CD14-positive monocyte (primary cell): ENCODE measurements at regions not wholly inside any gene's neighbourhood (a gene's known extent, or its start where the extent isn't known, plus 50 kb on each side); places are given as distances from the start of the nearest gene placed in this dataset.
"Not testable (repeated sequence)": the region's sequence is repeated elsewhere in the genome, so short reads cannot be mapped to it uniquely, and the experiment has no call there.

Experiments used
- DNase-seq, 3 donors: peaks; one replicate each; pipeline ENCODE4 v3.0.0-alpha.2; 2011 to 2022
- H2AFZ ChIP-seq: 2 replicates; pipeline ENCODE4 v1.6.0; 2012; ENCODE audit warnings: mild to moderate bottlenecking, low read depth, low read length, inconsistent platforms; ENCODE audit not compliant: insufficient read depth, poor library complexity, severe bottlenecking
- H3K27ac ChIP-seq, 2 donors: 1 replicate in 1 of 2; 2 replicates in 1 of 2; pipeline ENCODE4 v1.5.1; 2012 to 2013; ENCODE audit warnings: low read length in 2 of 2, control low read depth in 1 of 2, inconsistent platforms in 1 of 2, low read depth in 1 of 2, mild to moderate bottlenecking in 1 of 2
- H3K27me3 ChIP-seq, 2 donors: one replicate each; pipeline versions ENCODE4 v1.6.0 to v1.6.1; 2011 to 2013; ENCODE audit warnings: low read length in 2 of 2; ENCODE audit not compliant: control insufficient read depth in 2 of 2, insufficient read depth in 2 of 2
- H3K36me3 ChIP-seq, 2 donors: replicated peaks in 1 of 2; 1 replicate in 1 of 2; 2 replicates in 1 of 2; pipeline versions ENCODE4 v1.5.1 to v1.6.1; 2012 to 2013; ENCODE audit warnings: low read length in 2 of 2, control low read depth in 1 of 2, inconsistent platforms in 1 of 2, mild to moderate bottlenecking in 1 of 2; ENCODE audit not compliant: insufficient read depth in 2 of 2, control insufficient read depth in 1 of 2
- H3K4me1 ChIP-seq, 2 donors: 1 replicate in 1 of 2; 2 replicates in 1 of 2; pipeline versions ENCODE4 v1.5.1 to v1.6.1; 2012 to 2013; ENCODE audit warnings: low read length in 2 of 2, control low read depth in 1 of 2, inconsistent platforms in 1 of 2, mild to moderate bottlenecking in 1 of 2, moderate library complexity in 1 of 2; ENCODE audit not compliant: insufficient read depth in 2 of 2, control insufficient read depth in 1 of 2
- H3K4me2 ChIP-seq: replicated peaks from 2 replicates; pipeline ENCODE3; 2012; ENCODE audit warnings: low read length, moderate library complexity, mild to moderate bottlenecking; ENCODE audit not compliant: poor library complexity, severe bottlenecking; ENCODE audit errors: extremely low read depth
- H3K4me3 ChIP-seq, 3 experiments: fragments of 200-600 bp in 1 of 3; sonication (generic) in 1 of 3; replicated peaks in 1 of 3; 1 replicate in 2 of 3; 2 replicates in 1 of 3; pipeline ENCODE4 v1.5.1; 2011 to 2013; ENCODE audit warnings: low read length in 3 of 3, mild to moderate bottlenecking in 3 of 3, control low read depth in 2 of 3, low read depth in 2 of 3, inconsistent platforms in 1 of 3, moderate library complexity in 1 of 3
- H3K79me2 ChIP-seq: 2 replicates; pipeline ENCODE4 v1.6.0; 2012; ENCODE audit warnings: mild to moderate bottlenecking, control low read depth, inconsistent platforms, low read length, moderate library complexity; ENCODE audit not compliant: insufficient read depth
- H3K9ac ChIP-seq: 2 replicates; pipeline ENCODE4 v1.6.0; 2017; ENCODE audit warnings: low read length, mild to moderate bottlenecking; ENCODE audit not compliant: insufficient read depth, poor library complexity, severe bottlenecking
- H3K9me3 ChIP-seq, 2 donors: replicated peaks in 1 of 2; 1 replicate in 1 of 2; 2 replicates in 1 of 2; pipeline versions ENCODE4 v1.5.1 to v1.6.1; 2012 to 2013; ENCODE audit warnings: low read length in 2 of 2, control low read depth in 1 of 2; ENCODE audit not compliant: control insufficient read depth in 1 of 2, insufficient read depth in 1 of 2
- H4K20me1 ChIP-seq: 2 replicates; pipeline ENCODE4 v1.6.0; 2012; ENCODE audit warnings: mild to moderate bottlenecking, low read length, control low read depth, moderate library complexity; ENCODE audit not compliant: insufficient read depth
- H3K27ac Mint-ChIP-seq, 7 donors: one replicate each; pipeline ENCODE4 v1.8.0; 2020; ENCODE audit warnings: mild to moderate bottlenecking in 7 of 7, mixed read lengths in 7 of 7, moderate library complexity in 6 of 7, inconsistent platforms in 2 of 7
- H3K27me3 Mint-ChIP-seq, 3 donors: one replicate each; pipeline ENCODE4 v1.8.0; 2021 to 2022; ENCODE audit warnings: low read depth in 3 of 3, mild to moderate bottlenecking in 3 of 3, mixed read lengths in 3 of 3, moderate library complexity in 3 of 3, inconsistent platforms in 1 of 3
- H3K36me3 Mint-ChIP-seq, 2 donors: one replicate each; pipeline ENCODE4 v1.8.0; 2020; ENCODE audit warnings: mixed read lengths in 2 of 2, inconsistent platforms in 1 of 2, mild to moderate bottlenecking in 1 of 2
- H3K4me1 Mint-ChIP-seq: one replicate; pipeline ENCODE4 v1.8.0; 2020; ENCODE audit warnings: mild to moderate bottlenecking, mixed read lengths
- H3K4me3 Mint-ChIP-seq, 2 donors: one replicate each; pipeline ENCODE4 v1.8.0; 2020; ENCODE audit warnings: mild to moderate bottlenecking in 2 of 2, mixed read lengths in 2 of 2, moderate library complexity in 1 of 2
- H3K9me3 Mint-ChIP-seq, 7 donors: one replicate each; pipeline ENCODE4 v1.8.0; 2020 to 2022; ENCODE audit warnings: mixed read lengths in 7 of 7, mild to moderate bottlenecking in 6 of 7, moderate library complexity in 6 of 7, inconsistent platforms in 2 of 7
- CTCF ChIP-seq: fragments of 200-600 bp; IDR thresholded peaks from one replicate; pipeline ENCODE4 v1.8.0; 2022; ENCODE audit warnings: antibody characterized with exemption, mild to moderate bottlenecking
- WGBS: methylation state at CpG from one replicate; pipeline ENCODE4 v1.1.5; 2013; ENCODE audit warnings: missing lambda C conversion rate; ENCODE audit not compliant: insufficient coverage; 5-methylcytosine and 5-hydroxymethylcytosine counted together
- intact Hi-C, 2 donors: fragments of 100-400 bp; cut with micrococcal nuclease; formaldehyde crosslinking; loops; one replicate each; pipeline versions ENCODE4 v1.15.0 to v1.15.1; 2023

GRCh38 chr6:81875782-81876293 is 123.4 kb upstream of the TENT5A start:
- Histone ChIP-seq H3K27ac (no peak overlapping the region), H4K20me1 (no peaks in the 10 kb centered on the region), H3K4me2 (no peak overlapping the region), H3K4me1 (no peaks in the 10 kb centered on the region), H3K79me2 (no peaks in the 10 kb centered on the region), H2AFZ (no peak overlapping the region), H3K27me3 (no peaks in the 10 kb centered on the region), H3K9ac (no peak overlapping the region), H3K36me3 (no peaks in the 10 kb centered on the region), H3K4me3 (no peak overlapping the region), H3K9me3 (no peaks in the 10 kb centered on the region)
- Mint-ChIP-seq H3K27me3 (peaks cover 0 to 2% (median 0%) of the 10 kb centered on the region in 3 donors), H3K4me3 (no peak overlapping the region), H3K27ac (no peak overlapping the region), H3K4me1 (peaks cover 3% of the 10 kb centered on the region), H3K36me3 (no peaks in the 10 kb centered on the region), H3K9me3 (peaks cover 14 to 24% (median 18%) of the 10 kb centered on the region in 7 donors)
- DNase-seq, result no peak
- no peak for TF ChIP-seq CTCF
- intact Hi-C loops, result no loop called here
- 60% methylated on average over 1 of the region's 3 CpGs for WGBS

- H4K20me1 ChIP-seq, H3K27me3 Mint-ChIP-seq, DNase-seq, H3K27ac Mint-ChIP-seq, H2AFZ ChIP-seq, H3K27me3 ChIP-seq, H3K4me3 ChIP-seq, H3K27ac ChIP-seq, H3K4me3 Mint-ChIP-seq, H3K9ac ChIP-seq, H3K79me2 ChIP-seq, intact Hi-C loops, H3K4me1 ChIP-seq, H3K36me3 ChIP-seq, H3K36me3 Mint-ChIP-seq, H3K9me3 ChIP-seq, H3K4me1 Mint-ChIP-seq, H3K4me2 ChIP-seq: not testable (repeated sequence)
- H3K9me3 Mint-ChIP-seq, result peaks cover 13 to 33% (median 20%) of the 10 kb centered on the region in 7 donors
- WGBS, result 82% methylated on average over 7 of the region's 11 CpGs
These were observed 117.4 kb upstream of the TENT5A start for GRCh38 chr6:81869749-81870508.
